ENCODE measurements at regions not wholly inside any gene's neighbourhood (a gene's known extent, or its start where the extent isn't known, plus 50 kb on each side); places are given as distances from the start of the nearest gene placed in this dataset.
"Not testable (repeated sequence)": the region's sequence is repeated elsewhere in the genome, so short reads cannot be mapped to it uniquely, and the experiment has no call there.

DNA sequence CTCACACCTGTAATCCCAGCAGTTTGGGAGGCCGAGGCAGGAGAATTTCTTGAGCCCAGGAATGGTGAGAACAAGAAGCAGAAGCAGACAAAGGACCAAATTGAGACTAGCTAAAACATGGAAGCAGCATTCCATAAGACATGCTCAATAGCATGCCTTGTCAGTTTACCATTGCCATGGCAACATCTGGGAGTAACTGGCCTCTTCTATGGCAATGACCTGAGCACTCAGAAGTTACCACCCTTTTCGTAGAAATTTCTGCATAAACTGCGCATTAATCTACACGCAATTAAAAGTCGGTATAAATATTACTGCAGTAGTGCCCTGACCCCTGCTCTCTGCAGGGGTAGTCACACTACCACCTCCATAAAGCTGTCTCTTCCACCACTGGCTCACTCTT, 390.2 kb upstream of the USP9Y start:
- intact Hi-C loops (cut with DNase I; ENCODE audit: low total_unique reads) = no loop called here
- DNase-seq (ENCODE audit: low spot score in 2 of 2) = no peak
- H3K36me3 ChIP-seq = no peaks in the 10 kb centered on the region
- H3K27me3 ChIP-seq = no peaks in the 10 kb centered on the region
- H3K27ac ChIP-seq = no peak overlapping the region
- H3K9me3 ChIP-seq = no peaks in the 10 kb centered on the region
- TF ChIP-seq POLR2A (IDR thresholded peaks at IDR 0.05) (no peak), POLR2AphosphoS5 (IDR thresholded peaks at IDR 0.05) (no peak)
- TF ChIP-seq, protein P1, sequence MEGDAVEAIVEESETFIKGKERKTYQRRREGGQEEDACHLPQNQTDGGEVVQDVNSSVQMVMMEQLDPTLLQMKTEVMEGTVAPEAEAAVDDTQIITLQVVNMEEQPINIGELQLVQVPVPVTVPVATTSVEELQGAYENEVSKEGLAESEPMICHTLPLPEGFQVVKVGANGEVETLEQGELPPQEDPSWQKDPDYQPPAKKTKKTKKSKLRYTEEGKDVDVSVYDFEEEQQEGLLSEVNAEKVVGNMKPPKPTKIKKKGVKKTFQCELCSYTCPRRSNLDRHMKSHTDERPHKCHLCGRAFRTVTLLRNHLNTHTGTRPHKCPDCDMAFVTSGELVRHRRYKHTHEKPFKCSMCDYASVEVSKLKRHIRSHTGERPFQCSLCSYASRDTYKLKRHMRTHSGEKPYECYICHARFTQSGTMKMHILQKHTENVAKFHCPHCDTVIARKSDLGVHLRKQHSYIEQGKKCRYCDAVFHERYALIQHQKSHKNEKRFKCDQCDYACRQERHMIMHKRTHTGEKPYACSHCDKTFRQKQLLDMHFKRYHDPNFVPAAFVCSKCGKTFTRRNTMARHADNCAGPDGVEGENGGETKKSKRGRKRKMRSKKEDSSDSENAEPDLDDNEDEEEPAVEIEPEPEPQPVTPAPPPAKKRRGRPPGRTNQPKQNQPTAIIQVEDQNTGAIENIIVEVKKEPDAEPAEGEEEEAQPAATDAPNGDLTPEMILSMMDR (IDR thresholded peaks at IDR 0.05) = no peak
- no peak overlapping the region for H3K4me3 ChIP-seq
- H3K4me1 ChIP-seq = no peaks in the 10 kb centered on the region

DNA sequence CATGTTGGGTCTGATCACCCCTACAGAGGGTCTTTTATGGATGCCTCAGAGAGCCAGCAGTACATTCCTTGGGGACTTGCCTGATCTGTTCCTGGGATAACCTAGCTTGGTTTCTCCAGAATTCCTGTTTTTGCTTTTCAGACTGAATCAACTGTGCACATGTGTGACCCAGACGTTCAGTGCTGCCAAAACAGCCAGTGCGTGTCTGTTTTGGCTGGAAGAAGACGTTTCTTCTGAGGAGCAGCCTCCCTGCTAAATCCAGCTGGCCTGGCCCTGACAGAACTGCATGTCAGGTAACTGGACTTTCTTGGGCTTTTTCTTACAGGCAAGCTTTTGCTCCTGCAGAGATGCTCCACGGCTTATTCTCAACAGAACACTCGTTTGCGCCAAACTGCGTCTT, 373.3 kb upstream of the USP9Y start:
- H3K4me3 ChIP-seq = no peak overlapping the region
- DNase-seq (ENCODE audit: low spot score in 2 of 2) = no peak
- no peaks in the 10 kb centered on the region for H3K4me1 ChIP-seq
- TF ChIP-seq POLR2AphosphoS5 (IDR thresholded peaks at IDR 0.05) = no peak
- TF ChIP-seq, protein P1 (IDR thresholded peaks at IDR 0.05) = no peak
- no peak for TF ChIP-seq POLR2A (IDR thresholded peaks at IDR 0.05)
- H3K27me3 ChIP-seq = no peaks in the 10 kb centered on the region
- intact Hi-C loops (cut with DNase I; ENCODE audit: low total_unique reads) = no loop called here
- no peak overlapping the region for H3K27ac ChIP-seq
- H3K9me3 ChIP-seq = no peaks in the 10 kb centered on the region
- no peaks in the 10 kb centered on the region for H3K36me3 ChIP-seq

DNA sequence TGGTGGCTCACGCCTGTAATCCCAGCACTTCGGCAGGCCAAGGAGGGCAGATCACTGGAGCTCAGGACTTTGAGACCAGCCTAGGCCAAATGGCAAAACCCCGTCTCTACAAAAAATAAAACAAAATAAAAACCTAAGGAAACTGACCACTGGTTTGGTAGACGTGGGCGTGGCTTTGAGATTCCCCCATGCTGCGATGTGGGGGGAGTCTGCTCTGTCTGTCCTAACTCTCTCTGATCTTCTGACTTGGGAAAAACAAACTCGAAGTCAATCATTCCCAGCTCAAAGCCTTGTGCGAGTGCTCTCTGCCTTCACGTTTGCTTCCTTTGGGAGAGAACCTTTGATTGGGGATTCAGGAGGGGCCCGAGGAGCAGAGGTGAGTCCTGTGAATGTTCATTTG, 369.1 kb upstream of the USP9Y start:
- H3K27me3 ChIP-seq; H3K9me3 ChIP-seq; H3K36me3 ChIP-seq; intact Hi-C loops (cut with DNase I; ENCODE audit: low total_unique reads); DNase-seq (ENCODE audit: low spot score in 2 of 2); H3K4me3 ChIP-seq; H3K27ac ChIP-seq; H3K4me1 ChIP-seq: not testable (repeated sequence)

DNA sequence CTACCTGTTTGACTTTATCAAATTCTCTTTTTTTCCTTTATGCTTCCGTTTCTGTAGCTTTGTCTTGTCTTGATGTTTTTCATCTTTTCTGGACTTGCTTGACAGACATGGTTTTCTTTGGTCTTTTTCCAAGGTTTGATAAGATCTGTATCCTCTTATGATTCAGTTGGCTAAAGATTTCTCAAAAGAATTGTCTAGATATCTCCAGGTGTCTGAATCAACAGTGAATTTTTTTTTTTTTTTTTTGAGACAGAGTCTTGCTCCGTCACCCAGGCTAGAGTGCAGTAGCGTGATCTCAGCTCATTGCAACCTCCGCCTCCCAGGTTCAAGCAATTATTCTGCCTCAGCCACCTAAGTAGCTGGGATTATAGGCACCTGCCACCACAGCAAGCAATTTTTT, 357.8 kb upstream of the USP9Y start:
- Histone ChIP-seq H3K27ac (no peak overlapping the region), H3K4me1 (no peaks in the 10 kb centered on the region), H3K9me3 (no peaks in the 10 kb centered on the region), H3K4me3 (no peak overlapping the region), H3K27me3 (no peaks in the 10 kb centered on the region), H3K36me3 (no peaks in the 10 kb centered on the region)
- TF ChIP-seq, protein P1 (IDR thresholded peaks at IDR 0.05) = no peak
- TF ChIP-seq POLR2A (IDR thresholded peaks at IDR 0.05) = no peak
- TF ChIP-seq POLR2AphosphoS5 (IDR thresholded peaks at IDR 0.05) = no peak
- DNase-seq (ENCODE audit: low spot score in 2 of 2) = no peak
- intact Hi-C loops (cut with DNase I; ENCODE audit: low total_unique reads) = no loop called here

DNA sequence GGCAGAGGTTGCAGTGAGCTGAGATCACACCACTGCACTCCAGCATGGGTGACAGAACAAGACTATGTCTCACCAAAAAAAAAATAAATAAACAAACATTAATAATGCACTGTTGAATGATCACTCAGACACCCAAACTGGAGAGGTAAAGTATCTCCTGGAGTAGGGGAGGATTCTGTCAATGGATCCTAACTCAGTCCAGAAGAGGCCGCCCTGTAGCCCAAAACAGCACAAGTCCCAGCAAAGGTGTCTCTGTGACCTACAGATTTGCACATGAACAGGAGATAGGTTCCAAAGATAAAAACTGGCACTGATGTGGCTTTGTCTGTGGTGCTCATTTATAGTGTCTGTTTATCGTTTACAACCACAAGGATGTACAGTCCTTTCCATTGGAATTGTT, 352.9 kb upstream of the USP9Y start:
- H3K4me1 ChIP-seq = no peaks in the 10 kb centered on the region
- H3K9me3 ChIP-seq = no peaks in the 10 kb centered on the region
- no peak for DNase-seq (ENCODE audit: low spot score in 2 of 2)
- no peaks in the 10 kb centered on the region for H3K27me3 ChIP-seq
- H3K27ac ChIP-seq = no peak overlapping the region
- intact Hi-C loops (cut with DNase I; ENCODE audit: low total_unique reads) = no loop called here
- no peaks in the 10 kb centered on the region for H3K36me3 ChIP-seq
- TF ChIP-seq POLR2AphosphoS5 (IDR thresholded peaks at IDR 0.05) (no peak), POLR2A (IDR thresholded peaks at IDR 0.05) (no peak)
- TF ChIP-seq, protein P1 (IDR thresholded peaks at IDR 0.05) = no peak
- no peak overlapping the region for H3K4me3 ChIP-seq

DNA sequence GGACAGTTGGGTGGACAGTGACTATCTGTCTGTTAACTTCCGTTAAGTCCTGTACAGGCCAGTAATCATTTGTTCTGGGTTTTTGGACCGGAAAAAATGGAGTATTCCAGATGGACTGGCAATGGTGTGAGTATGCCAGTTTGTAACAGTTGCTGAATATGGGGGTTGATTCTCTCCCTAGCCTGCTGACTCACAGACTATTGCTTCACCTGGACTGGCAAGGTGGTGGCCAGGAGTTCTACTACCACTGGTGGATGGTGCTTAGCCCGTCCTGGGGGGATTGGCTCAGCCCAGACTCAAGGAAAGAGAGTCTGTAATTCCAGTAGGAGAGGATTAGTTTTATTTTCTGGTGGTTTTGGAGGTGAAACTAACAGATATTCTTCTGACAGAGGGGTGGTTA, 343.8 kb upstream of the USP9Y start:
- TF ChIP-seq POLR2AphosphoS5 (IDR thresholded peaks at IDR 0.05) (no peak), POLR2A (IDR thresholded peaks at IDR 0.05) (no peak)
- TF ChIP-seq, protein P1 (IDR thresholded peaks at IDR 0.05) = no peak
- intact Hi-C loops (cut with DNase I; ENCODE audit: low total_unique reads) = no loop called here
- Histone ChIP-seq H3K36me3 (no peaks in the 10 kb centered on the region), H3K27me3 (no peaks in the 10 kb centered on the region), H3K27ac (no peak overlapping the region), H3K9me3 (no peaks in the 10 kb centered on the region), H3K4me3 (no peak overlapping the region), H3K4me1 (no peaks in the 10 kb centered on the region)
- no peak for DNase-seq (ENCODE audit: low spot score in 2 of 2)
